Caki2 (cell line): ENCODE measurements at regions not wholly inside any gene's neighbourhood (a gene's known extent, or its start where the extent isn't known, plus 50 kb on each side); places are given as distances from the start of the nearest gene placed in this dataset.

Source experiments
- DNase-seq: peaks from one replicate; pipeline ENCODE4 v3.0.0-alpha.2; 2015; ENCODE audit warnings: low read depth
- in situ Hi-C: cut with HindIII; loops from 2 replicates; pipeline ENCODE4 v1.10.0; 2016; ENCODE audit warnings: low sequenced_read_pairs, low pct_unique_long_range_greater_than_20kb, mixed read lengths

DNA sequence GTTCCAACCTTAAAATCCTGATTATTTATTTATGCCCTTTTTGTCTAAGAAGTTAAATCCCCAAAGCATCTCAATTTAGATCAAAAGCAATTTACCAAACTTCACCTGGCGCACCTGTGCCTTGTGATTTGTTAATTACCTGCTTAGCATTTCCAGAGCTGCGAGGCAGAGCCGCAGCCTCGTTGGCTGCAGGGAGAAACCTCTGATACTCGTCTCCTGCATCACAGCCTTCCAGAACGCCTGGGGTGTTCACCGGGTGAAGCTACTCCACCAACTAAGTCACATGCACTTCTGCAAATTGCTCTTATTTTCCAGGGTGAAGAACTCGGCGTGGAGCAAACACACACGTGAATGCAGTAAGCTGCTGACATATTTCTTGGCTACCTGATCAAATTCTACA lies 198.1 kb upstream of the RNF32 start:
- in situ Hi-C loops: no loop called here
- DNase-seq: no peak

DNA sequence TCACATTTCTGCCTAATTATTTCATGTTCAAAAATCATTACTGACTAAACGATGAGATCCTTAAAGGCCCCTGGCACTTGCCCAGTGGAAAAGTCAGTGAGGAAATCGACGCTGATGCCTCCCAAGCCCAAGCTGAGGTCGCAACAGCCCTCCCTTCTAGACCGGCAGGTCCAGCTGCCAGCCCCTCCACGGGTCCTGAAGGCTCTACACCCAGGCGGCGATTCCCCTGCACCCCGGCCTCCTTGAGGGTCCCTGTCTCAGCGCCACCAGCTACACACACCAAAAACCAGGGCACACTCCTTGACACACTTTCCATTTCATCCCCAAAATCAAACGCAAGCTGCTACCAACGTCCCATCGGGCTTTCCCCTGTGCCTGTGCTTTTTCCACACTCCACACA lies 200.1 kb upstream of the RNF32 start:
- no peak for DNase-seq
- in situ Hi-C loops: no loop called here

DNA sequence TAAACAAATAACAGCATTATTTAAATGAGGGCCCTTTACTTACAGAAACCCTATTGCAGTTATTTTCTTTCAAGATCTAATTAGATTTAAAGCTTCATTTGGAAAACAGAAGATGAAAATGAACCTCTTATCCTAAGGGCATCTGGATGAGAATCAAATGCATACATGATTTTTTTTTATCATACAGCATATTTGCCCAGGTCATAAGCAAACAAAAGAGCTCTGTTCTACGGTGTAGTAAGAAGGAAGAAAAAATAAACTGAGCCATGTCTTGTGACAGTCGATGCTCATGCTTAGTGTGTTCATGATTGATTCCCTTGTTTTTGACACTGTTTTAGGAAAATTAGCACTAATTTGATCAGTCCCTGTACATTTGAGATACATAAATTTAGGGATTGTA lies 202.6 kb upstream of the RNF32 start:
- in situ Hi-C loops: no loop called here
- DNase-seq: no peak

DNA sequence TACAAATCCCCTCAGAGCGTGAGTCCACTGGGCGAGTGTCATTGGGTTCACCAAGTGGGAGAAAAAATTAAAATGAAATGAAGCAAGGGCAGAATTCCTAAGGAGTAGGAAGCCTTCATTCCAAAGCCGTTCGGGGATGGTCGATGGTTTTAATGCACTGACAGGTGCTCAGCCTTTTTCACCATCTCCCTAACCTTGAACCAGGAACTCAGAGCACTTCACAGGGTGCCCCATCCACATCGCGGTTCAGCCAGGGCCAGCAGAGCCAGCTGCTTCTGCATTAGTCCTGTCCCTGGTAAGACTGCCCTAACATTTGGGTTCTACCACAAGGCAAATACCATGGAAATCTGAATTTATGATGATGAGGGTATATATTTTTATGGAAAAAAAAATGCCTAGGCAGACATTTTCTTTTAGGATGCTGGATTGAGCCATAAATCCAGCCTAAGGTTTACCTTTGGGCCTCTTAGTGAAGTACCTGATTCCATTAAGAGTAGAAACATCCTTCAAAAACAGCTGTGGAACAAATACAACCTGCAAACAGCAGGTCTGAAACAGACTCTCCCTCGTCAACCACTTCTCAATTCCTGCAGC lies 203.5 kb upstream of the RNF32 start:
- in situ Hi-C loops: no loop called here
- DNase-seq: no peak

DNA sequence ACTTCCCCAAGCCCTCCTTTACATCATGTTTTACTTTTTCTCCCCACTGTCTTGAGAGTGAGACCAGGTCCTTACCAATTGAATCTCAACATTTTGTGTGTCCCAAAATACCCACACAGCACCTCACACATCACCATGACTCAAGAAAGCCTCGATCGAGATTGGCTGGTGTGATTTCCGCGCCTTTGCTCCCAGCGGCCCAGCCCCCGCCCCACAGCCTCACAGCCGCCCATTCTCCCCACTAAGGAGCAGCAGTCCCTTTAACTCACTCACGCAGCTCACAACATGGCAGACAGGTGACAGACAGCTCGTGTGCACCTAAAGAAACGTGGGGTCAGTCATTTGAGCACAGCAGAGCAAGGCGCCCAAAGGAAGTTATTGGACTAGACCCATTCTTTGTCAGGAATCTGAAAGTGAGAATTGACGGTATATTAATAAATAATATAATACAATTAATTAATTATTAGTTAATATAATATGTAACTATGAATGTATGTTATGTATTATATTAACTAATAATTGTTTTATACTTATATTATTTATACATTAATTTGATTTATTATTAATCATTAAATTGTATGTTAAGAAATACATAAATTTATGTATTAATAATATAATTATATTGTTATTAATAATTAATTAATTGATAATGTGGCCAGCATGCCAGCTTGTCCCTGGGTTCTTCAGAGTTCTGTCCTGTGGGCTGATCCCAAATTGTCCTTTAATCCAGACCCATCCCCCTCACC lies 204.9 kb upstream of the RNF32 start:
- in situ Hi-C loops: no loop called here
- DNase-seq: no peak

DNA sequence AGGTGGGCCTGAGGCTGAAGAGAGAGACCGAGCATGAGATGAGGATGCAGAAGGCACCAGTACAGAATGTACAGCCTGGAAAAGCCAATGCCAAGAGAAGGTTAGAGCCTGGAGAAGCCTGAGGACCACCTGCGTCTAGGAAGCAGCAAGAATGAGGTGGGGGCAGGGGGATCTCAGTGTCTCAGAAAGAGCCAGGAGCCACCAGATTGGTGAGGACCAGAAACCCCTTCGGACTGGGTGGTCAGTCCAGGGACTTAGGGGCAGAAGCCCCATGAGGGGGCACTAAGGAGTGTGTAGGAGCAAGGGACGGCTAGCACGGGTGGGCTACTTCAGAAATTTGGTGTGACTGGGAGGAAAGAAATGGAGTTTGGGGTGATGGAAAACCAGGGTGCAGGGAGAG lies 205.9 kb upstream of the RNF32 start:
- no peak for DNase-seq
- in situ Hi-C loops: no loop called here

DNA sequence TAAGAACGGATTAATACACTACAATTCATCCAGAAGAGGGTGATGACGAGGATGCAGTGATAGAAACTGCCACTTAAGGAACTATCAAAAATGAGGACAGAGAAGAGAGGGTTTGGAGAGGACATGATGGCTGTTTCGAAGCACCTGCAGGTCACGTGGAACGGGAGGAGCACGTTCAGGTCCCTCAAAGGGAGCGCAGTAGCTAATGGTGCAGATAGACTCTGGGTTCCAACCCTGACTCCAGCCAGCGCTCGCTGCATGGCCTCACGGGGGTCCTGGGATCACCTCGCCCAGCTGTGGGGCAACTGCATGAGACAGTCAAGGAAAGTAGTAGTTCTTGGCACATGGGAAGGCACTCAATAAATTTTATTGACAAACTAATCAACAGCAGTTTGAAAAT lies 208.6 kb upstream of the RNF32 start:
- no peak for DNase-seq
- in situ Hi-C loops: no loop called here

DNA sequence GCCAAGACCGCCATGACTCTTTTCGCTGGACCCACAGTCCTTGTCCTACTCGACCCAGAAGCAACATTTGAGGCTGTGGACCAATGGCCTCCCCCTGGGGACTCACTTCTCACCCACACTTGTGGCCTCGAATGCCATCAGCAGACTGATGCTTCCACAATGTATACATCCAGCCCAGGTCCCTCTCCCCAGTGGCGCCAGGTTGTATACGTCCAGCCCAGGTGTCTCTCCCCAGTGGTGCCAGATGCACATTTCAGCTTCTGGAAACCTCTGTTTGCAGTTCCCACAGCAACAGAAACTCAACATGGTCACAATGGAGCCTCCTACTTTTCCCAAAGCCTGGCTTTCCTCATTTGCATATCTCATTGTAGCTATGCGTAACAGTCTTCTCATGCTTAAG lies 210.5 kb upstream of the RNF32 start:
- in situ Hi-C loops: no loop called here
- DNase-seq: no peak

DNA sequence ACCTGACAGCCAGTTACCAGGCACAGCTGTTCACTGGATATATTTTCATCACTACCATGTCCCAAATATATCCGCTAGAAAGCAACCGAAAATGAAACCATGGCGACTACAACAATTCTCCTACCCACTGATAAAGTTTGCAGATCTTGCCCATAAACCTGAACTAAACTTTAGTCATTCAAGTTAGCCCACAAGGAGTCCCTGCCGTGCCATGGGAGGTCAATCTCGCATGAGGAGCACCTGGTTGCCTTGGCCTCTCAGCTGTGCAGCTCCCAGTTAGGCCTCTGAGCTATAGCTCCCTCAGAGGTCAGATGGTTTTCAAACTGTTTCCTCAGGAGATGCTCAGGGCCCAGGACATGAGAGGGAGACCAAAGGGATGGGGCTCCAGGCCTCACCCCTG lies 211.1 kb upstream of the RNF32 start:
- in situ Hi-C loops: no loop called here

DNA sequence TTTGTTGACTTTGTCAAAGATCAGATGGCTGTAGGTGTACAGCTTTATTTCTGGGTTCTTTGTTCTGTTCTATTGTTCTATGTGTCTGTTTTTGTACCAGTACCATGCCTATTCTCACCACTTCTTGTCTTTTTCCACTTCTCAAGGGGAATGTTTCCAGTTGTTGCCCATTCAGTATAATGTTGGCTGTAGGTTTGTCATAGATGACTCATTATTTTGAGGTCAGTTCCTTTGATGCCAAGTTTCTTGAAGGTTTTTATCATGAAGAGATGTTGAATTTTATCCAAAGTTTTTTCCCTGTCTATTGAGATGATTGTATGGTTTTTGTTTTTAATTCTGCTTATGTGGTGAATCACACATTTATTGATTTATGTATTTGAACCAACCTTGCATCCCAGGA lies 216.7 kb upstream of the RNF32 start:
- in situ Hi-C loops: no loop called here

More for the DNA sequence above, 211.1 kb upstream of the RNF32 start:
- no peak for DNase-seq

DNA sequence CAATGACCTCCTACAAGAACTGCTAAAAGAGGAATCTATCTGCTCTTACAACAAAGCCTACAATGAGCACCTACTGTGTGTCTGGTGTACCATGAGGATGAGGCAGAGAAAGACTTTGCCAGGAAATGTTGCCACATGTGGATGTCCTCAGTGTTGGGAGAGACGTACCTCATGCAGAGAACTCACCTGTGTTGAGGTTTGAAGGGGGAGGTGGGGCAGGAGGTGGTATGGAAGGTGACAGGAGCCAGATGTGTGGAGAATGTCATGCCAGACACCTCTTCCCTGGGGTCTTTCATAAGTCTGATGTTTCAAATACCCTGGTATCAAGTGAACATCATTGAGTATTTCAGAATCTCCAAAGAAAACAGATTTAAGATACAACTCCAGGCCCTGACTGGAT lies 220.1 kb upstream of the RNF32 start:
- DNase-seq: no peak
- in situ Hi-C loops: no loop called here

More for the DNA sequence above, 216.7 kb upstream of the RNF32 start:
- DNase-seq: no peak

DNA sequence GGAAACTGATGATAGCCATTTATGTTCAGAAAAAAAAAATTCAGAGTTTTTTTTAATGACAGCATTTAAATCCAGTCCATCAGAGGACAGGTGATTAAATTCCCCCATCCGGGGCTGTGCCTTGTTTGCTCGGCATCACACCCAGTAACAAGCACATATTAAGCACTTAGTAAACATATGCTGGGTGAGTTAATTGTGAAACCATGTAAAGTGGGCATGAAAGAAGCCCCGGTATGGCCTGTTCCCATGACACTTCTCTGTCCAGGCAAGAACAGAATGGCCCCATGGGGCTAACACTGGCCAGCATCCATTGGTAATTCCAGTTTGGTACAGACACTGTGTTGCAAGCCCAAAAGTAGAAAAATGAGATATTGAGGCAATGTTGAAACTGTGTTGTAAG lies 220.8 kb upstream of the RNF32 start:
- in situ Hi-C loops: no loop called here
- no peak for DNase-seq

DNA sequence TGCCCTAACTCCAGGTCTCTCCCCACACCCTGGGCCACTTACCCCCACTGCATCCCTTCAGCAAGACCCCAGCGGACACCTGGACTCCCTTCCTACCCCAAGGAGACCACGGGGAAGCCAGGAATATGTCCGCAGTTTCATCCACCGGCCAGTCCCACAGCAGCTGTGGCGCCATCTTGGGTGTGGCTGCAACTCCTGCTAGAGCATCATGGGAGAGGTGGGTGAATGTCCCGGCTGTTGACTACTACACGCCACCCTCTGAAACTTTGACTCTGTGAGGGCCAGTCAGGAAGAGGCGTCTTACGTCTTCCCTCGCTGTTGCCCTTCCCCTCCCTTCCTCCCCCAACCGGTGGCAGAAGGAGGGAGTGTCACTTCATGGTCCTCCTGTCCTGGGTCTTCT lies 238.3 kb upstream of the RNF32 start:
- in situ Hi-C loops: no loop called here
- no peak for DNase-seq

DNA sequence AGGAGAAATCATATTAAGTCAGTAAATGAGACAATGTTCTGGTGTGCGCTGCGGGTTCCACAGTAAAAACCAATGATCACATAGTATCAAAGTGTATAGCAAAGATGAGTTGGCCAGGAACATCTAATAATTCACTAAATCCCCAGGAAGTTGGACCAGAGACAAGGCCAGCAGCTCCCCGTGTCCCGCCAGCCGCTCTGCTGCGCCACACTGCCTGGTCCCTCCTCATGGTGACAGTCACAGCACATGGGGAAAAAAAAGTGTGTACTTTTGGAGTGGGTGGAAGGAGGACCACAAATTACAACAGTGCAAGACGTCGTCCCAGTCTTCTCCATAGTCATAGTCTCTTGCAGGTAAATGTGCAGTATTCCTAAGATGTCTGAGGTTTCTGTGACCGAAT lies 239.0 kb upstream of the RNF32 start:
- in situ Hi-C loops: no loop called here
- no peak for DNase-seq

DNA sequence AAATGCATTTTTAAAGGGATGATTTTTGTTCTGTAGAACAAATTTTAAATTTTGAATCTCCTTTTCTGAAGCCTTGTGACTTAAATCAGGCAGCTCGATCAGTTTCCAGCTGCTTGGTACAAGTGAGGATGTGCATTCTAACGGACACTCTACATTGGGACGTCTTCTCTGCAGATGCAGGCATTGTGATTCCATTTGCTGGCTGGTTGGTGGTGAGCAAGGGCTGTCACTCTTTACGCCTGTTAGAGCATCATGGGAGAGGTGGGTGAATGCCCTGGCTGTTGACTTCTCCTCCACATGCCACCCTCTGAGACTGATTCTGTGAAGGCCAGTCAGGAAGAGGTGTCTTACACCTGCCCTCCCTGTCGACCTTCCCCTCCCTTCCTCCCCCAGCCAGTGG lies 240.5 kb upstream of the RNF32 start:
- no peak for DNase-seq
- in situ Hi-C loops: no loop called here

DNA sequence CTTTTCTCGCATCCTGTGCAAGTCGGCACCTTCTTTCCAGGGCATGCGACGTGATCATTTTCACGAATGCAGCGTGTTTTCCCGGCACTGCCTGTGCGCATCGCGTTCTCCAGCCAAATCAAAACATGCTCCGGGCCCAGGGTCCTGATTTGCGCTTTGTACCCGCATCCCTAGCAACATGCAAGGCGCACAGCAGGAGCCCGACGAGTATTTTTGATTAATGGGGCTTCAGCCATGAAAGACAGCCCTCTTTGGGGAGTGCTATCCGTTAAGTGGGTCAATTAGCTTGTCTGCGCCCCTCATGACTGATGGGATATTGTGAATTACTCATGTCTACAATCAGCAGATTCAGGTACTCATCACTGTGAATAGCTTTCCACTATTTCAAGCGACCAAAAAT lies 243.3 kb upstream of the RNF32 start:
- in situ Hi-C loops: no loop called here
- DNase-seq: no peak

DNA sequence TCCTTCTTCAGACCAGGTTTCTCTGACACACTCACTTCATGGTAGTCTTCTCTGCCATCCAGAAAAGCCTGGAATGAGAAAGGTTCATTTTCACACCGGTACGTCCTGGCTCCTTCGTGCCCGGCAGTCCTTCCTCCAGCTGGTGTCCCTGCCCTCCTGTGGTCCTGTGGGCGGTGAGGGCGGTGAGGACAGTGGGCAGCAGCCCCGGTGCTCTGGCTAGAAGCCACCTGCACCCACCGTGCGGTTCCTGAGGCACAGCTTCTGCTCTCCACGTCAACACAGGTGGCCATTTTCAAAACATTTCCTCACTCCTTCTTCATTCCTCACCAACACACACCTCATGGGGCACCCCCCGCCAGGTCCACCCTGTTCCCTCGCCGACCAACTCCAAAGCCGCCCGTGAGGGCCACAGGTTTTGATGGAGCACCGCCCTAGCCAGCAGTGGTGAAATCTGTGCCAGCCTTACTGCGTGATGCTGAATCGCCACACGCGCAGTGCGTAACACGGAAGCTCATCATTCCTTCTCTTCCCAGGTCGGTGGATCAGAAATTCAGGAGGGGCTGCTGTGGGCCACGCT lies 251.4 kb upstream of the RNF32 start:
- DNase-seq: no peak

DNA sequence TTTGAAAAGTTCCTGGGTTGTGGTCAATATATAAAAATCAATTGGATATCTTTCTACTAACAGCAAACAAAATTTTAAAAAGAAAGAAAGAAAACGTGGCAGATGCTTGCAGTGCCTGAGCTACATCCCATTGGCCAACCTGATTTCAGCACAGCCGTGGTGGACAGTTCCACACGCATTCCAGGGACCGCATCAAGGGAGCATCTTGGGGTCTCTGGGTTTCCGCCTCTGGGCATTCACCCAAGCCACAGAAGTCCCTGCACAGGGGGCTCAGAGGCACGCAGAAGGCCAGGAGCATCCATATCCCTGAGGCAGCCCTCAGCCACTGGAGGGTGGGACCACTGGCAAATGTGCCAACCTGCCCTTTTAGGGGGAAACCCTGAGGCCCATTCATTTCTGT lies 254.5 kb upstream of the RNF32 start:
- in situ Hi-C loops: no loop called here
- no peak for DNase-seq

More for the DNA sequence above, 251.4 kb upstream of the RNF32 start:
- in situ Hi-C loops: no loop called here

DNA sequence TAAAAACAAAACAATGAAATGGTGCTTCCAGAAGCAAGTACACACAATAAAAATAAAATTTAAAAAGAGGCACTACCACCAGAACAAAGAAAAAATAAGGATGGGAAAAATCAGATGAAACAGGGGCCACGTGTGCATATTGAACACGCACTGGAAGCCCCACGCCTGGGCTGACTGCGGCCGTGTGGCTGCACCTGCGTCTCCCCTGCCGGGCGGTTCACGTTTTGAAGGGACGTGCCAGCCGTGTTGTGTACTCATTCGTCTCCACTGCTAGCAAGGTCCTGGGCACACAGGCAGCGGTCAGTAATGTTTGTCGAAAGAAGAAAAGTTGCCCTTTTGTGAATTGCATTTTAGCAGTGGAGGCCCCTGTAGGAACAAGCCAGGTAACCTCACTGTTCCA lies 255.9 kb upstream of the RNF32 start:
- in situ Hi-C loops: no loop called here
- DNase-seq: no peak

DNA sequence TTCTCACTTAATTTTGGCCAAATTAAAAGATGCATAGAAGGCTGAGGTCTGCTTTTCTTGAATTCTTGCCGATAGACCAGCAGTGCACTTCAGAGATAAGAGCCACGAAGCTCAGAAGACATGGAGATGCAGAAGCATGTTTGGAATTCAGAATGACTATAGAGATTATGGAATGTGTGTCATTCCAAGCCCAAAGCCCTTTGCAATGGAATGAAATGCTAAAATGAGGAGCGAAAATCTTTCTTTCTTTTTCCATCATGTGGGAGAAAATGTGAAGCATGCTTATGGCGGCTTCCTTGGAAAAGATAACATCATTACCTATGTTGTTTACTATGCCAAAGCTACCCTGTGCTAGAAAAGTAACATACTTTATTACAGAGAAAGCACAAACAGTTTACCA lies 257.0 kb upstream of the RNF32 start:
- in situ Hi-C loops: no loop called here
- no peak for DNase-seq
